DOHH2 (cell line): ENCODE measurements at regions not wholly inside any gene's neighbourhood (a gene's known extent, or its start where the extent isn't known, plus 50 kb on each side); places are given as distances from the start of the nearest gene placed in this dataset.
"Not testable (repeated sequence)": the region's sequence is repeated elsewhere in the genome, so short reads cannot be mapped to it uniquely, and the experiment has no call there.

Experiments used
- EZH2phosphoT487 ChIP-seq: fragments of 200-600 bp; sonication (generic); IDR thresholded peaks from 2 replicates; pipeline ENCODE4 v1.6.1; 2017; ENCODE audit warnings: borderline replicate concordance, mild to moderate bottlenecking, antibody characterized with exemption, low read length, moderate library complexity, mixed read lengths
- TF ChIP-seq, protein P1 (sequence below): fragments of 200-600 bp; sonication (generic); IDR thresholded peaks from one replicate; pipeline ENCODE4 v1.5.1; 2014; ENCODE audit warnings: antibody characterized with exemption, mild to moderate bottlenecking, low read depth, low read length; ENCODE audit not compliant: poor library complexity, severe bottlenecking

DNA sequence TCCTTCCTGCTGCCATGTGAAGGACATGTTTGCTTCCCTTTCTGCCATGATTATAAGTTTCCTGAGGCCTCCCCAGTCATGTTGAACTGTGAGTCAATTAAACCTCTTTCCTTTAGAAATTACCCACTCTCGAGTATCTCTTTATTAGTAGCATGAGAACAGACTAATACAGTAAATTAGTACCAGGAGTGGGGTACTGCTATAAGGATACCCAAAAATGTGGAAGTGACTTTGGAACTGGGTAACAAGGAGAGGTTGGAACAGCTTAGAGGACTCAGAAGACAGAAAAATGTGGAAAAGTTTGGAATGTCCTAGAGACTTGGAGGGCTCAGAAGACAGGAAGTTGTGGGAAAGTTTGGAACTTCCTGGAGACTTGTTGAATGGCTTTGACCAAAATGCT is 283.0 kb upstream of the DEPDC1 start:
- TF ChIP-seq, protein P1, sequence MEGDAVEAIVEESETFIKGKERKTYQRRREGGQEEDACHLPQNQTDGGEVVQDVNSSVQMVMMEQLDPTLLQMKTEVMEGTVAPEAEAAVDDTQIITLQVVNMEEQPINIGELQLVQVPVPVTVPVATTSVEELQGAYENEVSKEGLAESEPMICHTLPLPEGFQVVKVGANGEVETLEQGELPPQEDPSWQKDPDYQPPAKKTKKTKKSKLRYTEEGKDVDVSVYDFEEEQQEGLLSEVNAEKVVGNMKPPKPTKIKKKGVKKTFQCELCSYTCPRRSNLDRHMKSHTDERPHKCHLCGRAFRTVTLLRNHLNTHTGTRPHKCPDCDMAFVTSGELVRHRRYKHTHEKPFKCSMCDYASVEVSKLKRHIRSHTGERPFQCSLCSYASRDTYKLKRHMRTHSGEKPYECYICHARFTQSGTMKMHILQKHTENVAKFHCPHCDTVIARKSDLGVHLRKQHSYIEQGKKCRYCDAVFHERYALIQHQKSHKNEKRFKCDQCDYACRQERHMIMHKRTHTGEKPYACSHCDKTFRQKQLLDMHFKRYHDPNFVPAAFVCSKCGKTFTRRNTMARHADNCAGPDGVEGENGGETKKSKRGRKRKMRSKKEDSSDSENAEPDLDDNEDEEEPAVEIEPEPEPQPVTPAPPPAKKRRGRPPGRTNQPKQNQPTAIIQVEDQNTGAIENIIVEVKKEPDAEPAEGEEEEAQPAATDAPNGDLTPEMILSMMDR = not testable (repeated sequence)
- TF ChIP-seq EZH2phosphoT487 = not testable (repeated sequence)
